WERI-Rb-1 (cell line): ENCODE measurements at regions not wholly inside any gene's neighbourhood (a gene's known extent, or its start where the extent isn't known, plus 50 kb on each side); places are given as distances from the start of the nearest gene placed in this dataset.
"Not testable (repeated sequence)": the region's sequence is repeated elsewhere in the genome, so short reads cannot be mapped to it uniquely, and the experiment has no call there.

Experiments used
- DNase-seq: peaks from one replicate; pipeline ENCODE4 v3.0.0-alpha.2; 2020
- H3K27ac ChIP-seq: fragments of 250-450 bp; sonication (Bioruptor Pico); 2 replicates; pipeline ENCODE4 v1.5.1; 2020; ENCODE audit warnings: mild to moderate bottlenecking, moderate library complexity
- H3K27me3 ChIP-seq: fragments of 250-450 bp; sonication (Bioruptor Pico); 2 replicates; pipeline ENCODE4 v1.5.1; 2021; ENCODE audit warnings: mild to moderate bottlenecking, low read depth, moderate library complexity; ENCODE audit not compliant: insufficient read depth, severe bottlenecking
- H3K36me3 ChIP-seq: fragments of 250-450 bp; sonication (Bioruptor Pico); 2 replicates; pipeline ENCODE4 v1.5.1; 2020; ENCODE audit warnings: mild to moderate bottlenecking, moderate library complexity
- H3K4me3 ChIP-seq: 2 replicates; pipeline ENCODE4 v1.5.1; 2011; ENCODE audit warnings: low read depth, mild to moderate bottlenecking, control low read depth, low read length
- H3K9me3 ChIP-seq: fragments of 250-450 bp; sonication (Bioruptor Pico); 2 replicates; pipeline ENCODE4 v1.5.1; 2021; ENCODE audit warnings: mild to moderate bottlenecking, moderate library complexity; ENCODE audit not compliant: severe bottlenecking
- CTCF ChIP-seq: IDR thresholded peaks from 2 replicates; pipeline ENCODE4 v1.5.1; 2011; ENCODE audit warnings: low read depth, mild to moderate bottlenecking, control low read depth, inconsistent platforms, low read length

GRCh38 chr2:81403508-81403907 is 1099.0 kb upstream of the LRRTM1 start:
- no peak for DNase-seq
- no peak overlapping the region for H3K27ac ChIP-seq
- H3K4me3 ChIP-seq: no peak overlapping the region
- no peaks in the 10 kb centered on the region for H3K9me3 ChIP-seq
- no peaks in the 10 kb centered on the region for H3K27me3 ChIP-seq
- H3K36me3 ChIP-seq: no peaks in the 10 kb centered on the region
- no peak for TF ChIP-seq CTCF

DNA sequence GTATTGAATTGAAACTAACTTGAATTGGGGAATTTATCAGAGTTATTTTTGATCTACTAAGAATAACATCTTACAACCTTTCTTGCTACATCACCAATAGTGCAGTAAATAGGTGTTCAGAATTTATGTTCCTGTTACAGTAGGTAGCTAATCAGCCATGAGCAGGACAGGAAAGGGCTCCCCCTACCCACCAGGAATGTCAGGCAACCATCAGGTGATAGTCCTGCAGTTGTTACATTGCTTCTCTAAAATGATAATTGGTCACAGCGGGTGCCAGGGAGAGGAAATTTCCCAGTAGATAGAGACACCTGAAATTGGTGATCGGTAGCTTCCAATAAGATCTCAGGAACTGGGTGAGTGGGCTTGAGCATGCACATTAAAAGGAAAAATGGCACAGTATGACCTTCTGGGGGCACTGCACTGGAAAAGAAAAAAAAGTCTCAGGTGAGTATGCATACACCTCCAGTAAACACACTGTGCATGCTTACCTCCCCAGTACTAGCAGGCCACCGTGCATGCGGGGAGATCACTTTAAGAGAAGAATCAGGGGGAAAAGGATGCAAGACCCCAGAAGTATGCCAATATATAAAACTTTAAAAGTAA is 1092.0 kb upstream of the LRRTM1 start:
- no peak overlapping the region for H3K27ac ChIP-seq
- DNase-seq: no peak
- no peak overlapping the region for H3K4me3 ChIP-seq
- H3K27me3 ChIP-seq: no peaks in the 10 kb centered on the region
- H3K9me3 ChIP-seq: no peaks in the 10 kb centered on the region
- H3K36me3 ChIP-seq: no peaks in the 10 kb centered on the region
- TF ChIP-seq CTCF: 0 out of 2 replicates have a peak, but pooled peaks have one; percentile 8

DNA sequence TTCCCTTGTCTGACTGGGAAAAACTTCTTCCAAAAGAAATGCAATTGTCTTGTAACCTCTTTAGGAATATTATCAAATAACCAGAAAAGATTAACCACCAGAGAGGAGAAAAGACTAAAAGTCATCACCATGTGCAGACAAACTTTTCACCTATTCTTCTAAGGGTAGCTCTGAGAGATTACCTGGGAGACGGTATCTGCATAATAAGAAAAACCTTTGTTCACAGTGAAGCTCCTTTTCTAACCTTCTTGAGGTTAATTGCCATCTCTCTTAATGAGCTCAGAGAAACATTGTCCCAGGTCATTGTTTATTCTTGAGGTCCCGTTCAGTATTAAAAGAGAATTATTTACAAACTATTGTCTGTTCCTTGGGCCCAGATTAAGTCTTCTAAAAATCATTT is 1091.2 kb upstream of the LRRTM1 start:
- no peak for TF ChIP-seq CTCF
- H3K27me3 ChIP-seq: no peaks in the 10 kb centered on the region
- H3K9me3 ChIP-seq: no peaks in the 10 kb centered on the region
- no peaks in the 10 kb centered on the region for H3K36me3 ChIP-seq
- DNase-seq: no peak
- no peak overlapping the region for H3K4me3 ChIP-seq
- H3K27ac ChIP-seq: no peak overlapping the region

DNA sequence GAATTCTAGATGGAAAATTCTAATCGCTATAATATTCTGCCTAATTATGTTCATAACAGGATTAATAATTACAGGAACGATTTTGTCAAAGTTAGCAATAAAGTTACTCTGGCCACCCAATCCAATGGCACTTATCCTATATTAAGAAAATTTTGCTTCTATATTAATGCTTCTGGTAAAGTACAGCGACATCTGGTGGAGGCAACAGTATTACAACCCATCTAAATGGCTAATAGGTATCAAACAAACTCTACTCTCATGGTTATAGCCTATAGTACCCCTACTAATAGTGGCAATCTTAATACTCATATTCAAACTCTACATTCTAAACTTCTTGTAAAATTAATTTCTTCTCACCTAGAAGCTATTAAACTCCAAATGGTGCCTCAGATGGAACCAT is 1084.7 kb upstream of the LRRTM1 start:
- 0 out of 2 replicates have a peak, but pooled peaks have one; percentile 15 for TF ChIP-seq CTCF
- no peak for DNase-seq
- Histone ChIP-seq H3K27ac (no peak overlapping the region), H3K4me3 (no peak overlapping the region), H3K27me3 (no peaks in the 10 kb centered on the region), H3K9me3 (peaks cover 6% of the 10 kb centered on the region), H3K36me3 (no peaks in the 10 kb centered on the region)

DNA sequence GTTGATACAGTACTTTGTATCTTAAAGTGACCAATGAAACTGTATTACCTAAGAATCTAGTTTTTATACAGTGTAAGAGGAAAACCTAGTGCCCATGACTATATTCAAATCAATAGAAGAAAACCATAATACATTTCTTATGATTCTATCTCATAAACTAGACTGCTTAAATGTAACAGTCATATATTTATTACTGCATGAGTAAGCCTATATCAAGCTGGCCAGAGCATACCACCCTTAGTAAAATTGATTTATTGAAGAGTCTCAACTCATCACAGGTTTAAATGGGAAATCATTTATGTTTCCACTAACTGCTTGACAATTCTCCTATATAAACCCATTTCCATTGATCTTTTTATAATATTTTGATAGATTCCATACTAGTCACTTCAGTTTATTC is 1059.2 kb upstream of the LRRTM1 start:
- Histone ChIP-seq H3K27ac (no peak overlapping the region), H3K27me3 (no peaks in the 10 kb centered on the region), H3K4me3 (no peak overlapping the region), H3K9me3 (no peaks in the 10 kb centered on the region), H3K36me3 (no peaks in the 10 kb centered on the region)
- TF ChIP-seq CTCF: no peak
- no peak for DNase-seq

DNA sequence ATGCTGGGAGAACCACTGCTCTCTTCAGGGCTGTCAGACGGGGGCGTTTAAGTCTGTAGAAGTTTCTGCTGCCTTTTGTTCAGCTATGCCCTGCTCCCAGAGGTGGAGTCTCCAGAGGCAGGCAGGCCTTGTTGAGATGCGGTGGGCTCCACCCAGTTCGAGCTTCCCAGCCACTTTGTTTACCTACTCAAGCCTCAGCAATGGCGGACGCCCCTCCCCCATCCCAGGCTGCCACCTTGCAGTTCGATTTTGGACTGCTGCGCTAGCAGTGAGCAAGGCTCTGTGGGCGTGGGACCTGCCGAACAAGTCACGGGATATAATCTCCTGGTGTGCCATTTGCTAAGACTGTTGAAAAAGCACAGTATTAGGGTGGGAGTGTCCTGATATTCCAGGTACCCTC is 1057.9 kb upstream of the LRRTM1 start:
- H3K36me3 ChIP-seq, DNase-seq, H3K9me3 ChIP-seq, H3K4me3 ChIP-seq, H3K27me3 ChIP-seq, H3K27ac ChIP-seq: not testable (repeated sequence)
